Keratinocyte (primary cell): ENCODE measurements at regions not wholly inside any gene's neighbourhood (a gene's known extent, or its start where the extent isn't known, plus 50 kb on each side); places are given as distances from the start of the nearest gene placed in this dataset.

Source experiments
- DNase-seq: peaks from one replicate; pipeline ENCODE4 v3.0.0-alpha.2; 2011; ENCODE audit warnings: low read depth, missing footprints, low spot score
- FAIRE-seq: peaks from 2 replicates; lab custom pipeline; 2011; peaks lifted over from hg19 to GRCh38; lab: Jason Lieb, UNC
- H2AFZ ChIP-seq: 2 replicates; pipeline ENCODE4 v1.6.0; 2012; ENCODE audit warnings: low read length, control low read depth, inconsistent platforms; ENCODE audit not compliant: control insufficient read depth
- H3K27ac ChIP-seq: 2 replicates; pipeline ENCODE4 v1.5.1; 2011; ENCODE audit warnings: low read length; ENCODE audit not compliant: control insufficient read depth, insufficient read depth
- H3K27me3 ChIP-seq: 3 replicates; pipeline ENCODE4 v1.6.0; 2011; ENCODE audit warnings: low read length; ENCODE audit not compliant: control insufficient read depth, insufficient read depth; ENCODE audit errors: extremely low read depth
- H3K36me3 ChIP-seq, 2 experiments: 2 replicates in 1 of 2; 3 replicates in 1 of 2; pipeline ENCODE4 v1.5.1; 2011; ENCODE audit warnings: low read length in 2 of 2, mild to moderate bottlenecking in 1 of 2; ENCODE audit not compliant: control insufficient read depth in 2 of 2, insufficient read depth in 2 of 2; ENCODE audit errors: extremely low read depth in 1 of 2
- H3K4me1 ChIP-seq: 3 replicates; pipeline ENCODE4 v1.5.1; 2011; ENCODE audit warnings: low read length; ENCODE audit not compliant: control insufficient read depth, insufficient read depth; ENCODE audit errors: extremely low read depth
- H3K4me2 ChIP-seq: 3 replicates; pipeline ENCODE4 v1.6.0; 2011; ENCODE audit warnings: low read depth, low read length; ENCODE audit not compliant: control insufficient read depth, insufficient read depth; ENCODE audit errors: extremely low read depth
- H3K4me3 ChIP-seq, 3 experiments: fragments of 200-600 bp in 1 of 3; sonication (generic) in 1 of 3; 2 replicates in 2 of 3; 3 replicates in 1 of 3; pipeline ENCODE4 v1.5.1; 2011 to 2016; ENCODE audit warnings: low read length in 3 of 3, mild to moderate bottlenecking in 3 of 3, control low read depth in 2 of 3, inconsistent platforms in 1 of 3, low read depth in 1 of 3, mixed read lengths in 1 of 3, mixed run types in 1 of 3, moderate library complexity in 1 of 3; ENCODE audit not compliant: control insufficient read depth in 2 of 3, insufficient read depth in 2 of 3; ENCODE audit errors: extremely low read depth in 1 of 3
- H3K79me2 ChIP-seq: 2 replicates; pipeline ENCODE4 v1.6.0; 2012; ENCODE audit warnings: low read length; ENCODE audit not compliant: control insufficient read depth, insufficient read depth
- H3K9ac ChIP-seq: 3 replicates; pipeline ENCODE4 v1.6.0; 2011; ENCODE audit warnings: low read length; ENCODE audit not compliant: control insufficient read depth, insufficient read depth; ENCODE audit errors: extremely low read depth
- H3K9me1 ChIP-seq: 3 replicates; pipeline ENCODE4 v1.6.0; 2011; ENCODE audit warnings: low read length; ENCODE audit not compliant: control insufficient read depth, insufficient read depth; ENCODE audit errors: extremely low read depth
- H3K9me3 ChIP-seq: 2 replicates; pipeline ENCODE4 v1.5.1; 2012; ENCODE audit warnings: low read depth, low read length; ENCODE audit not compliant: control insufficient read depth
- H4K20me1 ChIP-seq: 3 replicates; pipeline ENCODE4 v1.6.0; 2011; ENCODE audit warnings: low read length; ENCODE audit not compliant: control insufficient read depth, insufficient read depth; ENCODE audit errors: extremely low read depth
- CTCF ChIP-seq, 3 experiments: IDR thresholded peaks in 1 of 3; conservative IDR thresholded peaks in 1 of 3; optimal IDR thresholded peaks in 1 of 3; 2 replicates in 2 of 3; 3 replicates in 1 of 3; pipeline versions ENCODE3 to v1.5.1; 2011; ENCODE audit warnings: low read length in 3 of 3, mild to moderate bottlenecking in 3 of 3, moderate library complexity in 2 of 3, control low read depth in 1 of 3, inconsistent platforms in 1 of 3; ENCODE audit not compliant: insufficient read depth in 2 of 3; ENCODE audit errors: extremely low read depth in 1 of 3
- EZH2 ChIP-seq: IDR thresholded peaks from one replicate; pipeline ENCODE4 v1.6.1; 2012; ENCODE audit warnings: inconsistent platforms, mild to moderate bottlenecking, low read length, moderate library complexity
- dilution Hi-C: fragments of 300-500 bp; cut with MboI; formaldehyde crosslinking; loops from one replicate; pipeline ENCODE4 v1.7.0; 2020; ENCODE audit warnings: low sequenced_read_pairs; ENCODE audit not compliant: extremely low pct_ligation_motif_present

GRCh38 chr3:135766115-135766514, 199.4 kb upstream of the PPP2R3A start:
- H3K4me3 ChIP-seq = no peak overlapping the region
- H2AFZ ChIP-seq = no peak overlapping the region
- no peak for FAIRE-seq
- no peaks in the 10 kb centered on the region for H3K79me2 ChIP-seq
- H3K9ac ChIP-seq = no peak overlapping the region
- dilution Hi-C loops = no loop called here
- no peaks in the 10 kb centered on the region for H3K27me3 ChIP-seq
- H3K4me1 ChIP-seq = no peaks in the 10 kb centered on the region
- no peaks in the 10 kb centered on the region for H3K9me1 ChIP-seq
- H3K9me3 ChIP-seq = no peaks in the 10 kb centered on the region
- H4K20me1 ChIP-seq = no peaks in the 10 kb centered on the region
- H3K27ac ChIP-seq = no peak overlapping the region
- no peaks in the 10 kb centered on the region for H3K36me3 ChIP-seq
- no peak for TF ChIP-seq CTCF (optimal IDR thresholded peaks at IDR 0.05 in 1 of 3, IDR thresholded peaks at IDR 0.05 in 1 of 3, conservative IDR thresholded peaks at IDR 0.05 in 1 of 3; ENCODE audit: extremely low read depth in 1 of 3, insufficient read depth in 2 of 3, low read length in 3 of 3)
- no peak for TF ChIP-seq EZH2
- no peak overlapping the region for H3K4me2 ChIP-seq
- DNase-seq = no peak

GRCh38 chr3:135771760-135772159, 193.8 kb upstream of the PPP2R3A start:
- no peak overlapping the region for H3K27ac ChIP-seq
- FAIRE-seq (no peak), DNase-seq (no peak)
- no peaks in the 10 kb centered on the region for H3K9me3 ChIP-seq
- dilution Hi-C loops = no loop called here
- H3K4me3 ChIP-seq = no peak overlapping the region
- H3K79me2 ChIP-seq = no peaks in the 10 kb centered on the region
- H3K36me3 ChIP-seq = no peaks in the 10 kb centered on the region
- no peak overlapping the region for H3K9ac ChIP-seq
- H3K4me2 ChIP-seq = no peak overlapping the region
- H3K9me1 ChIP-seq = no peaks in the 10 kb centered on the region
- no peak for TF ChIP-seq EZH2
- TF ChIP-seq CTCF (optimal IDR thresholded peaks at IDR 0.05 in 1 of 3, IDR thresholded peaks at IDR 0.05 in 1 of 3, conservative IDR thresholded peaks at IDR 0.05 in 1 of 3; ENCODE audit: extremely low read depth in 1 of 3, insufficient read depth in 2 of 3, low read length in 3 of 3) = no peak
- no peaks in the 10 kb centered on the region for H3K4me1 ChIP-seq
- H2AFZ ChIP-seq = no peak overlapping the region
- no peaks in the 10 kb centered on the region for H3K27me3 ChIP-seq
- no peaks in the 10 kb centered on the region for H4K20me1 ChIP-seq
